HCT116 (cell line): ENCODE measurements at regions not wholly inside any gene's neighbourhood (a gene's known extent, or its start where the extent isn't known, plus 50 kb on each side); places are given as distances from the start of the nearest gene placed in this dataset.

Source experiments
- CBX3 ChIP-seq: IDR thresholded peaks from 2 replicates; pipeline ENCODE4 v1.6.1; 2012; ENCODE audit warnings: low read depth
- FOSL1 ChIP-seq: IDR thresholded peaks from 2 replicates; pipeline ENCODE4 v1.6.1; 2012; ENCODE audit warnings: low read depth
- JUND ChIP-seq: IDR thresholded peaks from 2 replicates; pipeline ENCODE4 v1.6.1; 2012
- POLR2A ChIP-seq: IDR thresholded peaks from 2 replicates; pipeline ENCODE4 v1.7.0; 2011; ENCODE audit warnings: borderline replicate concordance; ENCODE audit not compliant: insufficient read depth, insufficient read length; ENCODE audit errors: extremely low read depth
- POLR2AphosphoS5 ChIP-seq: IDR thresholded peaks from 2 replicates; pipeline ENCODE4 v1.6.1; 2011; ENCODE audit warnings: mild to moderate bottlenecking, low read depth, low read length, moderate library complexity
- REST ChIP-seq: IDR thresholded peaks from 2 replicates; pipeline ENCODE4 v1.6.1; 2012; ENCODE audit warnings: low read depth
- ZNF274 ChIP-seq: fragments of 200-500 bp; sonication (Bioruptor generic); IDR thresholded peaks from 2 replicates; pipeline ENCODE4 v1.6.1; 2014; ENCODE audit warnings: mild to moderate bottlenecking, low read depth, low read length, inconsistent platforms
- TF ChIP-seq, protein P1 (sequence below), 3 experiments: fragments of 200-600 bp in 1 of 3; sonication (generic) in 1 of 3; IDR thresholded peaks in 2 of 3; conservative IDR thresholded peaks in 1 of 3; 2 replicates each; pipeline ENCODE4 v1.5.1; 2012 to 2017; ENCODE audit warnings: low read depth in 2 of 3, low read length in 2 of 3, antibody characterized with exemption in 1 of 3, borderline replicate concordance in 1 of 3, control low read depth in 1 of 3, mild to moderate bottlenecking in 1 of 3, mixed read lengths in 1 of 3, mixed run types in 1 of 3, moderate library complexity in 1 of 3; ENCODE audit not compliant: insufficient read depth in 1 of 3
- TF ChIP-seq, protein P2 (sequence below): IDR thresholded peaks from 2 replicates; pipeline ENCODE4 v1.6.1; 2012

DNA sequence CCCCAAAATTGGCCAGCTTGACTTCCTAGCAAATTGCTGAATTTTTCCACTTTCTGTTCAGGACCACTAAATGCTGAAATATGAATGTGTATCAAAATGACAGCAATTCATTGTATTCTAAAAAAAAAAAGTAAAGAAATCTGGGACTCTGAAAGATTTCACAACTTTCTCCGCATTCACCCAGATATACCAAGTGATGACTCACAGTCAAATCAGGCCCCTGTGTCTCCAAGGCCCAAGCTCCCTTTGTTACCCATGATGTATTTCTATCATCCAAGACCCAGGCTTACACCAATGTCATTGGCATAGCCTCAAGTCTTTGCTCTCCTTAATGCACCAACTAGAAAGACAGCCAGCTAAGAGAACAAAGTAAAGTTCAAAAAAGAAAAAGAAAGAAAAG, 493.9 kb downstream of the NTRK2 start:
- no peak for TF ChIP-seq JUND
- TF ChIP-seq ZNF274: no peak
- TF ChIP-seq, protein P1, sequence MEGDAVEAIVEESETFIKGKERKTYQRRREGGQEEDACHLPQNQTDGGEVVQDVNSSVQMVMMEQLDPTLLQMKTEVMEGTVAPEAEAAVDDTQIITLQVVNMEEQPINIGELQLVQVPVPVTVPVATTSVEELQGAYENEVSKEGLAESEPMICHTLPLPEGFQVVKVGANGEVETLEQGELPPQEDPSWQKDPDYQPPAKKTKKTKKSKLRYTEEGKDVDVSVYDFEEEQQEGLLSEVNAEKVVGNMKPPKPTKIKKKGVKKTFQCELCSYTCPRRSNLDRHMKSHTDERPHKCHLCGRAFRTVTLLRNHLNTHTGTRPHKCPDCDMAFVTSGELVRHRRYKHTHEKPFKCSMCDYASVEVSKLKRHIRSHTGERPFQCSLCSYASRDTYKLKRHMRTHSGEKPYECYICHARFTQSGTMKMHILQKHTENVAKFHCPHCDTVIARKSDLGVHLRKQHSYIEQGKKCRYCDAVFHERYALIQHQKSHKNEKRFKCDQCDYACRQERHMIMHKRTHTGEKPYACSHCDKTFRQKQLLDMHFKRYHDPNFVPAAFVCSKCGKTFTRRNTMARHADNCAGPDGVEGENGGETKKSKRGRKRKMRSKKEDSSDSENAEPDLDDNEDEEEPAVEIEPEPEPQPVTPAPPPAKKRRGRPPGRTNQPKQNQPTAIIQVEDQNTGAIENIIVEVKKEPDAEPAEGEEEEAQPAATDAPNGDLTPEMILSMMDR (IDR thresholded peaks at IDR 0.05 in 2 of 3, conservative IDR thresholded peaks at IDR 0.05 in 1 of 3; ENCODE audit: borderline replicate concordance in 1 of 3, insufficient read depth in 1 of 3, low read depth in 2 of 3, low read length in 2 of 3): no peak
- TF ChIP-seq CBX3: no peak
- no peak for TF ChIP-seq REST
- TF ChIP-seq FOSL1: no peak
- TF ChIP-seq, protein P2, sequence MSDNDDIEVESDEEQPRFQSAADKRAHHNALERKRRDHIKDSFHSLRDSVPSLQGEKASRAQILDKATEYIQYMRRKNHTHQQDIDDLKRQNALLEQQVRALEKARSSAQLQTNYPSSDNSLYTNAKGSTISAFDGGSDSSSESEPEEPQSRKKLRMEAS: no peak
- TF ChIP-seq POLR2A: no peak
- no peak for TF ChIP-seq POLR2AphosphoS5
